OCI-M1 (cell line): ENCODE measurements at regions not wholly inside any gene's neighbourhood (a gene's known extent, or its start where the extent isn't known, plus 50 kb on each side); places are given as distances from the start of the nearest gene placed in this dataset.

Experiments
- DNase-seq: peaks from one replicate; lab custom pipeline; 2025; lab: John Stamatoyannopoulos, UW

GRCh38 chr5:107146901-107147300, 523.8 kb downstream of the EFNA5 start:
- no peak for DNase-seq

- no peak for DNase-seq
These were observed 535.3 kb downstream of the EFNA5 start for GRCh38 chr5:107135391-107135790.

- no peak for DNase-seq
These were observed 535.8 kb downstream of the EFNA5 start for GRCh38 chr5:107134931-107135330.

- DNase-seq = no peak
These were observed 541.7 kb downstream of the EFNA5 start for GRCh38 chr5:107129051-107129450.

GRCh38 chr5:107127878-107128277, 542.9 kb downstream of the EFNA5 start:
- no peak for DNase-seq

GRCh38 chr5:107126341-107126740, 544.4 kb downstream of the EFNA5 start:
- DNase-seq = no peak

GRCh38 chr5:107124376-107124775, 546.4 kb downstream of the EFNA5 start:
- DNase-seq = no peak

GRCh38 chr5:107123014-107123413, 547.7 kb downstream of the EFNA5 start:
- no peak for DNase-seq

GRCh38 chr5:107121793-107122519, 548.8 kb downstream of the EFNA5 start:
- DNase-seq = no peak

- DNase-seq = no peak
These were observed 551.1 kb downstream of the EFNA5 start for GRCh38 chr5:107119656-107120055.

GRCh38 chr5:107118184-107119019, 552.3 kb downstream of the EFNA5 start:
- no peak for DNase-seq

- DNase-seq = no peak
These were observed 558.5 kb downstream of the EFNA5 start for GRCh38 chr5:107112216-107112615.

GRCh38 chr5:107104040-107104995, 566.4 kb downstream of the EFNA5 start:
- DNase-seq = peak; percentile 18

- no peak for DNase-seq
These were observed 567.2 kb downstream of the EFNA5 start for GRCh38 chr5:107103522-107103921.

- no peak for DNase-seq
These were observed 570.6 kb downstream of the EFNA5 start for GRCh38 chr5:107100121-107100520.

- no peak for DNase-seq
These were observed 571.2 kb downstream of the EFNA5 start for GRCh38 chr5:107099506-107099905.

- no peak for DNase-seq
These were observed 578.0 kb downstream of the EFNA5 start for GRCh38 chr5:107092695-107093094.

- DNase-seq = no peak
These were observed 580.2 kb downstream of the EFNA5 start for GRCh38 chr5:107090506-107090905.

- no peak for DNase-seq
These were observed 581.8 kb downstream of the EFNA5 start for GRCh38 chr5:107088907-107089306.

- no peak for DNase-seq
These were observed 585.2 kb downstream of the EFNA5 start for GRCh38 chr5:107085572-107085971.

- no peak for DNase-seq
These were observed 595.7 kb downstream of the EFNA5 start for GRCh38 chr5:107074996-107075395.

GRCh38 chr5:107072967-107073366, 597.8 kb downstream of the EFNA5 start:
- DNase-seq = no peak
